T47D (cell line): ENCODE measurements at regions not wholly inside any gene's neighbourhood (a gene's known extent, or its start where the extent isn't known, plus 50 kb on each side); places are given as distances from the start of the nearest gene placed in this dataset.

Experiments used
- DNase-seq, 2 experiments: peaks; one replicate each; pipeline versions ENCODE4 v3.0.0 to v3.0.0-alpha.2; 2011 to 2012; ENCODE audit warnings: low read depth in 1 of 2, low spot score in 1 of 2
- JUND ChIP-seq: IDR thresholded peaks from 2 replicates; pipeline ENCODE4 v1.6.1; 2012; ENCODE audit warnings: low read depth
- in situ Hi-C: cut with HindIII; loops from 2 replicates; pipeline ENCODE4 v1.10.0; 2016; ENCODE audit warnings: low sequenced_read_pairs, low pct_unique_long_range_greater_than_20kb

DNA sequence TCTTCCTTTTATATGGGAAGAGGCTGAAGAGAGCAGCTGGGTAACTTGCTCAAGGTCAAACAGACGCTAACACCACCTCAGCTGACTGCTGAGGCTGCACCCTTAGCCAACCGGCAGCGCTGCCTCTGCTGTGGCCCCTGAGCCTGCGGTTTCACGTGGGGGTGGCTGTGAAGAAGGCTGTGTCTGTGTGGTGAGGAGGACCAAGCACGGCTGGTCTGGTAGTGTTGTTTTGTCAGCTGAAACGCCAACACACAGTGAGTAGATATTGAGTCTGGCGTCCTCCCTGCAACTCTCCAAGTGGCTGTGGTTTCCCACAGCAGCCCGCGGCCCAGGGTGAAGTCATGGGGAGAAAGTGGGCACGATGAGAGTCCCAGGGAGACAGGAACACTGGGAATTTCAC lies 69.6 kb downstream of the THNSL2 start:
- TF ChIP-seq JUND: no peak

GRCh38 chr2:88236666-88237065 lies 66.5 kb downstream of the THNSL2 start:
- in situ Hi-C loops: no loop called here
- no peak for DNase-seq
- no peak for TF ChIP-seq JUND

More for the DNA sequence above, 69.6 kb downstream of the THNSL2 start:
- no peak for DNase-seq
- in situ Hi-C loops: no loop called here
